ENCODE measurements at regions not wholly inside any gene's neighbourhood (a gene's known extent, or its start where the extent isn't known, plus 50 kb on each side); places are given as distances from the start of the nearest gene placed in this dataset.

DNA sequence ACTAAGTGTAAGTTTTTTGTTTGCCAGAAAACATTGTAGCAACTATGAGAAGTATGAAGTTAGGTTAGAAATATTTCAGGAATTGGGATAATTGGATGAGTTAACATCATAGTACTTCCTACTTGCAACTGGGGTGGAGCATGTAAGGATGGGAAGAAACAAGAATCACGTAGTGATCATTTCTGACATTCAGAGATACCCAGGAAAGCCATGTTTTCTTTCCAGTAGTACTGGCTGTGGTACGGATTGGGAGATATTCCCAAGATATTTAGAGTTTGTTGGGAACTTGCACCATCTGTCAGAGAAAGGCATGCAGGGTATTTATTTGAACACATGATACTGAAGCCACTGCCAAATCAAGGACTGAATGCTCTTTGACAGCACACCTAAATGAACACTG, 87.6 kb upstream of the SLC4A4 start:
- TF ChIP-seq, protein P1, sequence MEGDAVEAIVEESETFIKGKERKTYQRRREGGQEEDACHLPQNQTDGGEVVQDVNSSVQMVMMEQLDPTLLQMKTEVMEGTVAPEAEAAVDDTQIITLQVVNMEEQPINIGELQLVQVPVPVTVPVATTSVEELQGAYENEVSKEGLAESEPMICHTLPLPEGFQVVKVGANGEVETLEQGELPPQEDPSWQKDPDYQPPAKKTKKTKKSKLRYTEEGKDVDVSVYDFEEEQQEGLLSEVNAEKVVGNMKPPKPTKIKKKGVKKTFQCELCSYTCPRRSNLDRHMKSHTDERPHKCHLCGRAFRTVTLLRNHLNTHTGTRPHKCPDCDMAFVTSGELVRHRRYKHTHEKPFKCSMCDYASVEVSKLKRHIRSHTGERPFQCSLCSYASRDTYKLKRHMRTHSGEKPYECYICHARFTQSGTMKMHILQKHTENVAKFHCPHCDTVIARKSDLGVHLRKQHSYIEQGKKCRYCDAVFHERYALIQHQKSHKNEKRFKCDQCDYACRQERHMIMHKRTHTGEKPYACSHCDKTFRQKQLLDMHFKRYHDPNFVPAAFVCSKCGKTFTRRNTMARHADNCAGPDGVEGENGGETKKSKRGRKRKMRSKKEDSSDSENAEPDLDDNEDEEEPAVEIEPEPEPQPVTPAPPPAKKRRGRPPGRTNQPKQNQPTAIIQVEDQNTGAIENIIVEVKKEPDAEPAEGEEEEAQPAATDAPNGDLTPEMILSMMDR (IDR thresholded peaks at IDR 0.05), result no peak
- WGBS, 2 donors, result 14 to 20% methylated on average over 2 of the region's 2 CpGs
- intact Hi-C loops (cut with DNase I), result no loop called here
- no peaks in the 10 kb centered on the region for H3K27me3 ChIP-seq
- no peak for DNase-seq
- no peaks in the 10 kb centered on the region for H3K9me3 ChIP-seq
- no peak overlapping the region for H3K4me3 ChIP-seq
- H3K36me3 ChIP-seq, result no peaks in the 10 kb centered on the region
- H3K4me1 ChIP-seq, result peaks cover 0 to 58% (median 23%) of the 10 kb centered on the region in 9 donors
- ATAC-seq, result peak in 2 of 8 donors; percentile 26 to 47
- peak overlapping the region in 3 of 10 donors; percentile 15 to 58 (median 22) for H3K27ac ChIP-seq

DNA sequence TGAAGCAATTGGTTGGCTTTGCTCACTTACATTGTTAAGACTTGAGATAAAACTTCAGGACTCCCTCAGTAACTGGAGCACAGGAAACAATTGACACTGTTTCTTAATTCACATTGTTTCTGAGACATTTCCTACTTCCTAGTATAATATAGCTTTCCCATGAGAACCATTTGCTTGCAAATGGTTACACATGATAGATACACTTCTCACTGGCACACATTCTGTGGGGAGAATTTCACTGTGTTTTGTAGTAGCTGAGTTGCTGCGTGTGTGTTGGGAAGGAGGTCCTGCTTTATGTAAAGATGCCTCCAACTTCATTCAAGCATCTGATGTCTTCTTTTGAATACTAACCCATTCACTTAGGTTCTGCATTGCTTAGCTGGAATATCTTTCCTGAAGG, 85.3 kb upstream of the SLC4A4 start:
- Histone ChIP-seq H3K27ac (no peak overlapping the region), H3K36me3 (no peaks in the 10 kb centered on the region), H3K27me3 (no peaks in the 10 kb centered on the region), H3K9me3 (no peaks in the 10 kb centered on the region), H3K4me3 (peak overlapping the region in 1 of 10 donors; percentile 4), H3K4me1 (peaks cover 0 to 63% (median 19%) of the 10 kb centered on the region in 9 donors)
- no peak for DNase-seq
- WGBS, 2 donors, result 49 to 63% methylated on average over 1 of the region's 1 CpG
- intact Hi-C loops (cut with DNase I), result no loop called here
- no peak for ATAC-seq
- TF ChIP-seq, protein P1 (IDR thresholded peaks at IDR 0.05), result no peak

DNA sequence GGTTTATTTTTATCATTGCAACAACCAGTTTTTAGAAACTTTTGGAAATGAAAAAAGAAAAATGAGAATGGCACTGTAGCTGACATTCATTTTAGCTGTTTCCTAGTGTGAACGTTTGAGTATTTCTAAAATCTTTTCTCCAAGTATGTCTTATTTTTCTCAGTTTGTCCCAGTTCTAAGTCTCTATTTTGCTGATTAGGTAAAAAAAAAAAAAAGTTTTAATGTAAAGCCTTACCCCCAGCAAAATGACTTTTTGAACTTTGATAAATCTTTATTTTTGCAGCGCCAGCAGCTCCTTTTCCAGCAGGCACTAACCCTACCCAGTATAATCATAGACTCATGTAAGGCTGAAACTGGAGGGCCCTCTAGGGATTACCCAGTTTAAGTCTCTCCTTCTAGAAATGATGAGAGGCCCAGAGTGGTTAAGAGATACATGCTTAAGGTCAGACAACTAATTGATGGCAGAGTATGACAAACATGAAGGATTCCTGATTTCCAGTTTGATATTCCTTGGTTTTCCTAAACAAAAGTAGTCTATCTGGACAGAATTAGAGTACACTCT, 84.3 kb upstream of the SLC4A4 start:
- Histone ChIP-seq H3K4me1 (peaks cover 0 to 72% (median 24%) of the 10 kb centered on the region in 9 donors), H3K4me3 (peak overlapping the region in 1 of 10 donors; percentile 4), H3K27ac (peak overlapping the region in 2 of 10 donors; percentile 28 to 41), H3K36me3 (no peaks in the 10 kb centered on the region), H3K27me3 (no peaks in the 10 kb centered on the region), H3K9me3 (no peaks in the 10 kb centered on the region)
- WGBS, 2 donors, result 51 to 62% methylated on average over 2 of the region's 2 CpGs
- DNase-seq (no peak), ATAC-seq (peak in 4 of 8 donors; percentile 49 to 68 (median 62))
- intact Hi-C loops (cut with DNase I), result loop anchor here in 1 of 10 donors (2.0 to 5.0 kb wide), 2 partner anchors 24 to 67 kb away; no protein-coding TSS in a partner anchor
- TF ChIP-seq, protein P1 (IDR thresholded peaks at IDR 0.05), result peak in 3 of 9 donors; percentile 25 to 32 (median 30)

DNA sequence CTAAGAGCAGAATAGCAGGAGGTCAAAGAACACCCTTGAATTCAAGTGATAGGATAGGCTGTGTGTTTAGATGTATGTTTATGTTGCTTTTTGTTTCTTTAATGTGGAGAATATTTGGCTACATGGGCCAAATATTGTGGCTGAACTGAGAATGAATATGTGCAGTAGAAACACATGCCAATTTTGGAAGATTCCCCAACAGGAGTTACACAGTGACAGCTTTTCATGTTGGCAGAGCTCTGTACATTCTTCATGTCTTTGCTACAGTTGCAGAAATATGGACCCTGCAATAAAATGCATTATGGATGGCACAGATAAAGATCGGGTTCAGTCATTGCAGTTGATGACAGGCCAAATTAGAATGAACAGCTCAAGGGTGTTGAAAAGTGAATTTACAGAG, 82.8 kb upstream of the SLC4A4 start:
- Histone ChIP-seq H3K27ac (peak overlapping the region in 2 of 10 donors; percentile 0 to 3), H3K4me1 (peaks cover 0 to 83% (median 38%) of the 10 kb centered on the region in 9 donors), H3K9me3 (no peaks in the 10 kb centered on the region), H3K4me3 (no peak overlapping the region), H3K27me3 (no peaks in the 10 kb centered on the region), H3K36me3 (no peaks in the 10 kb centered on the region)
- DNase-seq (no peak), ATAC-seq (no peak)
- intact Hi-C loops (cut with DNase I), result loop anchor here in 1 of 10 donors (2.0 to 5.0 kb wide), 2 partner anchors 25 to 69 kb away; no protein-coding TSS in a partner anchor
- WGBS, 2 donors, result 52 to 70% methylated on average over 1 of the region's 1 CpG
- TF ChIP-seq, protein P1 (IDR thresholded peaks at IDR 0.05), result no peak
